Keratinocyte (primary cell): ENCODE measurements at regions not wholly inside any gene's neighbourhood (a gene's known extent, or its start where the extent isn't known, plus 50 kb on each side); places are given as distances from the start of the nearest gene placed in this dataset.

Experiments used
- DNase-seq: peaks from one replicate; pipeline ENCODE4 v3.0.0-alpha.2; 2011; ENCODE audit warnings: low read depth, missing footprints, low spot score
- FAIRE-seq: peaks from 2 replicates; lab custom pipeline; 2011; peaks lifted over from hg19 to GRCh38; lab: Jason Lieb, UNC
- H2AFZ ChIP-seq: 2 replicates; pipeline ENCODE4 v1.6.0; 2012; ENCODE audit warnings: low read length, control low read depth, inconsistent platforms; ENCODE audit not compliant: control insufficient read depth
- H3K27ac ChIP-seq: 2 replicates; pipeline ENCODE4 v1.5.1; 2011; ENCODE audit warnings: low read length; ENCODE audit not compliant: control insufficient read depth, insufficient read depth
- H3K27me3 ChIP-seq: 3 replicates; pipeline ENCODE4 v1.6.0; 2011; ENCODE audit warnings: low read length; ENCODE audit not compliant: control insufficient read depth, insufficient read depth; ENCODE audit errors: extremely low read depth
- H3K36me3 ChIP-seq, 2 experiments: 2 replicates in 1 of 2; 3 replicates in 1 of 2; pipeline ENCODE4 v1.5.1; 2011; ENCODE audit warnings: low read length in 2 of 2, mild to moderate bottlenecking in 1 of 2; ENCODE audit not compliant: control insufficient read depth in 2 of 2, insufficient read depth in 2 of 2; ENCODE audit errors: extremely low read depth in 1 of 2
- H3K4me1 ChIP-seq: 3 replicates; pipeline ENCODE4 v1.5.1; 2011; ENCODE audit warnings: low read length; ENCODE audit not compliant: control insufficient read depth, insufficient read depth; ENCODE audit errors: extremely low read depth
- H3K4me2 ChIP-seq: 3 replicates; pipeline ENCODE4 v1.6.0; 2011; ENCODE audit warnings: low read depth, low read length; ENCODE audit not compliant: control insufficient read depth, insufficient read depth; ENCODE audit errors: extremely low read depth
- H3K4me3 ChIP-seq, 3 experiments: fragments of 200-600 bp in 1 of 3; sonication (generic) in 1 of 3; 2 replicates in 2 of 3; 3 replicates in 1 of 3; pipeline ENCODE4 v1.5.1; 2011 to 2016; ENCODE audit warnings: low read length in 3 of 3, mild to moderate bottlenecking in 3 of 3, control low read depth in 2 of 3, inconsistent platforms in 1 of 3, low read depth in 1 of 3, mixed read lengths in 1 of 3, mixed run types in 1 of 3, moderate library complexity in 1 of 3; ENCODE audit not compliant: control insufficient read depth in 2 of 3, insufficient read depth in 2 of 3; ENCODE audit errors: extremely low read depth in 1 of 3
- H3K79me2 ChIP-seq: 2 replicates; pipeline ENCODE4 v1.6.0; 2012; ENCODE audit warnings: low read length; ENCODE audit not compliant: control insufficient read depth, insufficient read depth
- H3K9ac ChIP-seq: 3 replicates; pipeline ENCODE4 v1.6.0; 2011; ENCODE audit warnings: low read length; ENCODE audit not compliant: control insufficient read depth, insufficient read depth; ENCODE audit errors: extremely low read depth
- H3K9me1 ChIP-seq: 3 replicates; pipeline ENCODE4 v1.6.0; 2011; ENCODE audit warnings: low read length; ENCODE audit not compliant: control insufficient read depth, insufficient read depth; ENCODE audit errors: extremely low read depth
- H3K9me3 ChIP-seq: 2 replicates; pipeline ENCODE4 v1.5.1; 2012; ENCODE audit warnings: low read depth, low read length; ENCODE audit not compliant: control insufficient read depth
- H4K20me1 ChIP-seq: 3 replicates; pipeline ENCODE4 v1.6.0; 2011; ENCODE audit warnings: low read length; ENCODE audit not compliant: control insufficient read depth, insufficient read depth; ENCODE audit errors: extremely low read depth
- EZH2 ChIP-seq: IDR thresholded peaks from one replicate; pipeline ENCODE4 v1.6.1; 2012; ENCODE audit warnings: inconsistent platforms, mild to moderate bottlenecking, low read length, moderate library complexity
- dilution Hi-C: fragments of 300-500 bp; cut with MboI; formaldehyde crosslinking; loops from one replicate; pipeline ENCODE4 v1.7.0; 2020; ENCODE audit warnings: low sequenced_read_pairs; ENCODE audit not compliant: extremely low pct_ligation_motif_present
- TF ChIP-seq, protein P1 (sequence below), 3 experiments: IDR thresholded peaks in 1 of 3; conservative IDR thresholded peaks in 1 of 3; optimal IDR thresholded peaks in 1 of 3; 2 replicates in 2 of 3; 3 replicates in 1 of 3; pipeline versions ENCODE3 to v1.5.1; 2011; ENCODE audit warnings: low read length in 3 of 3, mild to moderate bottlenecking in 3 of 3, moderate library complexity in 2 of 3, control low read depth in 1 of 3, inconsistent platforms in 1 of 3; ENCODE audit not compliant: insufficient read depth in 2 of 3; ENCODE audit errors: extremely low read depth in 1 of 3

DNA sequence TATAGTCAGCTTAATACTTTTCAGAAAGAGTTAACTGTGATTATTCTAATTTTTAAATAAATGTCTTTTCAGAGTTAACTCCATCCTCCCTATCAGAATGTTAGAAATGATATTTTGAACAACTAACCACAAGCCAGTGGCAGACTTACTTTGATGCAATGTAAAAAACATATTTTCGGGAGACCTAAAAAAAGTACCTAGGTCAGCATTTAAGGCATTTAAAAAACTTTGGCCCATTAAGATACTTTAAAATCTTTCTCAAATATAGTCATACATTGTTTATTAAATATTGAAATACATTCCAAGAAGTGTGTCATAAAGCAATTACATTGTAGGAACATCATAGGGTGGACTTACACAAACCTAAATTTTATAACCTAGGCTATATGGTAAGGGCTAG is 426.1 kb downstream of the PABPC4L start:
- Histone ChIP-seq H4K20me1 (no peaks in the 10 kb centered on the region), H3K4me3 (no peak overlapping the region), H3K27ac (no peak overlapping the region), H3K36me3 (no peaks in the 10 kb centered on the region), H3K79me2 (no peaks in the 10 kb centered on the region), H3K27me3 (no peaks in the 10 kb centered on the region), H3K4me2 (no peak overlapping the region), H3K9me3 (no peaks in the 10 kb centered on the region), H3K4me1 (no peaks in the 10 kb centered on the region), H3K9ac (no peak overlapping the region), H2AFZ (no peak overlapping the region), H3K9me1 (no peaks in the 10 kb centered on the region)
- dilution Hi-C loops: no loop called here
- no peak for TF ChIP-seq EZH2
- TF ChIP-seq, protein P1, sequence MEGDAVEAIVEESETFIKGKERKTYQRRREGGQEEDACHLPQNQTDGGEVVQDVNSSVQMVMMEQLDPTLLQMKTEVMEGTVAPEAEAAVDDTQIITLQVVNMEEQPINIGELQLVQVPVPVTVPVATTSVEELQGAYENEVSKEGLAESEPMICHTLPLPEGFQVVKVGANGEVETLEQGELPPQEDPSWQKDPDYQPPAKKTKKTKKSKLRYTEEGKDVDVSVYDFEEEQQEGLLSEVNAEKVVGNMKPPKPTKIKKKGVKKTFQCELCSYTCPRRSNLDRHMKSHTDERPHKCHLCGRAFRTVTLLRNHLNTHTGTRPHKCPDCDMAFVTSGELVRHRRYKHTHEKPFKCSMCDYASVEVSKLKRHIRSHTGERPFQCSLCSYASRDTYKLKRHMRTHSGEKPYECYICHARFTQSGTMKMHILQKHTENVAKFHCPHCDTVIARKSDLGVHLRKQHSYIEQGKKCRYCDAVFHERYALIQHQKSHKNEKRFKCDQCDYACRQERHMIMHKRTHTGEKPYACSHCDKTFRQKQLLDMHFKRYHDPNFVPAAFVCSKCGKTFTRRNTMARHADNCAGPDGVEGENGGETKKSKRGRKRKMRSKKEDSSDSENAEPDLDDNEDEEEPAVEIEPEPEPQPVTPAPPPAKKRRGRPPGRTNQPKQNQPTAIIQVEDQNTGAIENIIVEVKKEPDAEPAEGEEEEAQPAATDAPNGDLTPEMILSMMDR (optimal IDR thresholded peaks at IDR 0.05 in 1 of 3, IDR thresholded peaks at IDR 0.05 in 1 of 3, conservative IDR thresholded peaks at IDR 0.05 in 1 of 3; ENCODE audit: extremely low read depth in 1 of 3, insufficient read depth in 2 of 3, low read length in 3 of 3): no peak
- no peak for DNase-seq
- FAIRE-seq: no peak

GRCh38 chr4:133759428-133759827 is 442.2 kb downstream of the PABPC4L start:
- dilution Hi-C loops: no loop called here

More at GRCh38 chr4:133759428-133759827, 442.2 kb downstream of the PABPC4L start:
- Histone ChIP-seq H3K9ac (no peak overlapping the region), H3K9me1 (no peaks in the 10 kb centered on the region), H4K20me1 (no peaks in the 10 kb centered on the region), H3K9me3 (peaks cover 5% of the 10 kb centered on the region), H3K36me3 (no peaks in the 10 kb centered on the region), H3K4me2 (no peak overlapping the region), H3K4me3 (no peak overlapping the region), H3K4me1 (no peaks in the 10 kb centered on the region), H3K27me3 (no peaks in the 10 kb centered on the region), H3K79me2 (no peaks in the 10 kb centered on the region), H3K27ac (no peak overlapping the region), H2AFZ (no peak overlapping the region)
- FAIRE-seq (no peak), DNase-seq (no peak)
- TF ChIP-seq, protein P1 (optimal IDR thresholded peaks at IDR 0.05 in 1 of 3, IDR thresholded peaks at IDR 0.05 in 1 of 3, conservative IDR thresholded peaks at IDR 0.05 in 1 of 3; ENCODE audit: extremely low read depth in 1 of 3, insufficient read depth in 2 of 3, low read length in 3 of 3): no peak
- TF ChIP-seq EZH2: no peak
